H1 (cell line): ENCODE measurements at regions not wholly inside any gene's neighbourhood (a gene's known extent, or its start where the extent isn't known, plus 50 kb on each side); places are given as distances from the start of the nearest gene placed in this dataset.

Source experiments
- CTCF ChIA-PET: fragments of 300-600 bp; sonication (Branson Sonifier 250); formaldehyde crosslinking; loops from one replicate; lab custom pipeline; 2021; ENCODE audit not compliant: partially characterized antibody; lab: Charles Lee
- POLR2A ChIA-PET: fragments of 300-600 bp; sonication (Branson Sonifier 250); formaldehyde crosslinking; loops from one replicate; lab custom pipeline; 2021; ENCODE audit warnings: inconsistent platforms; ENCODE audit not compliant: partially characterized antibody; lab: Charles Lee
- DNase-seq, 2 experiments: peaks; one replicate each; pipeline versions ENCODE4 v3.0.0 to v3.0.0-alpha.2; 2010 to 2022; ENCODE audit warnings: low spot score in 2 of 2, low read depth in 1 of 2, mixed read lengths in 1 of 2
- FAIRE-seq: peaks from 2 replicates; lab custom pipeline; 2011; peaks lifted over from hg19 to GRCh38; lab: Jason Lieb, UNC
- H2AFZ ChIP-seq: 2 replicates; pipeline ENCODE4 v1.8.1; 2012; ENCODE audit warnings: low read length, inconsistent platforms
- H2AK5ac ChIP-seq: 2 replicates; pipeline ENCODE4 v1.6.1; 2013; ENCODE audit warnings: low read depth, low read length
- H2BK120ac ChIP-seq: replicated peaks from 2 replicates; pipeline ENCODE3; 2013; ENCODE audit warnings: low read depth, low read length, inconsistent platforms
- H2BK12ac ChIP-seq: 2 replicates; pipeline ENCODE4 v1.6.1; 2013; ENCODE audit warnings: low read depth, low read length
- H2BK15ac ChIP-seq: 2 replicates; pipeline ENCODE4 v1.6.1; 2013; ENCODE audit warnings: low read length
- H2BK20ac ChIP-seq: 2 replicates; pipeline ENCODE4 v1.6.1; 2013; ENCODE audit warnings: low read length
- H2BK5ac ChIP-seq: 2 replicates; pipeline ENCODE4 v1.6.1; 2013; ENCODE audit warnings: low read depth, low read length
- H3K14ac ChIP-seq: 2 replicates; pipeline ENCODE4 v1.6.1; 2013; ENCODE audit warnings: inconsistent platforms; ENCODE audit not compliant: insufficient read length
- H3K18ac ChIP-seq: 2 replicates; pipeline ENCODE4 v1.6.1; 2013; ENCODE audit warnings: low read length; ENCODE audit errors: extremely low read depth
- H3K23ac ChIP-seq: 2 replicates; pipeline ENCODE4 v1.6.1; 2013; ENCODE audit warnings: inconsistent platforms; ENCODE audit not compliant: insufficient read length
- H3K23me2 ChIP-seq: 2 replicates; pipeline ENCODE4 v1.6.1; 2013; ENCODE audit warnings: low read depth, low read length
- H3K27ac ChIP-seq: 2 replicates; pipeline ENCODE4 v1.6.1; 2011; ENCODE audit warnings: low read depth, low read length, inconsistent platforms
- H3K27me3 ChIP-seq, 4 experiments: replicated peaks in 1 of 4; 1 replicate in 1 of 4; 2 replicates in 3 of 4; pipeline versions ENCODE4 v1.6.1 to v1.8.1; 2011 to 2013; ENCODE audit warnings: low read length in 3 of 4, mild to moderate bottlenecking in 3 of 4, inconsistent platforms in 2 of 4, mixed read lengths in 2 of 4, moderate library complexity in 1 of 4; ENCODE audit not compliant: control insufficient read depth in 3 of 4, insufficient read depth in 3 of 4; ENCODE audit errors: extremely low read depth in 1 of 4
- H3K36me3 ChIP-seq, 4 experiments: 2 replicates each; pipeline versions ENCODE4 v1.6.1 to v1.8.1; 2011 to 2013; ENCODE audit warnings: mild to moderate bottlenecking in 4 of 4, low read length in 3 of 4, moderate library complexity in 2 of 4, control low read depth in 1 of 4, inconsistent platforms in 1 of 4; ENCODE audit not compliant: insufficient read depth in 4 of 4, control insufficient read depth in 2 of 4
- H3K4ac ChIP-seq: replicated peaks from 2 replicates; pipeline ENCODE3; 2013; ENCODE audit warnings: low read length, low read depth, mixed read lengths, inconsistent platforms; ENCODE audit not compliant: insufficient read length
- H3K4me1 ChIP-seq, 4 experiments: replicated peaks in 1 of 4; 1 replicate in 1 of 4; 2 replicates in 3 of 4; pipeline versions ENCODE4 v1.6.1 to v1.8.1; 2011 to 2013; ENCODE audit warnings: low read length in 3 of 4, inconsistent platforms in 2 of 4, mixed read lengths in 1 of 4; ENCODE audit not compliant: insufficient read depth in 4 of 4, control insufficient read depth in 3 of 4
- H3K4me2 ChIP-seq, 2 experiments: 2 replicates each; pipeline versions ENCODE4 v1.6.1 to v1.8.1; 2011 to 2013; ENCODE audit warnings: low read depth in 2 of 2, low read length in 2 of 2, control low read depth in 1 of 2, inconsistent platforms in 1 of 2, mild to moderate bottlenecking in 1 of 2; ENCODE audit not compliant: insufficient read depth in 1 of 2
- H3K4me3 ChIP-seq, 4 experiments: fragments of 200-600, 300-600 bp in 1 of 4; sonication (generic), shearing (Covaris generic), sonication (Bioruptor Twin) in 1 of 4; 2 replicates each; pipeline versions ENCODE4 v1.5.1 to v1.8.1; 2011 to 2016; ENCODE audit warnings: low read length in 4 of 4, low read depth in 3 of 4, control low read depth in 2 of 4, inconsistent platforms in 2 of 4, mild to moderate bottlenecking in 2 of 4, mixed read lengths in 1 of 4, moderate library complexity in 1 of 4; ENCODE audit not compliant: insufficient read depth in 2 of 4; ENCODE audit errors: extremely low read depth in 1 of 4
- H3K56ac ChIP-seq: replicated peaks from 2 replicates; pipeline ENCODE3; 2013; ENCODE audit warnings: low read depth, mild to moderate bottlenecking, mixed read lengths, low read length, inconsistent platforms; ENCODE audit not compliant: insufficient read length
- H3K79me1 ChIP-seq: 2 replicates; pipeline ENCODE4 v1.6.1; 2013; ENCODE audit warnings: low read depth, low read length, control low read depth
- H3K79me2 ChIP-seq, 2 experiments: 2 replicates each; pipeline versions ENCODE4 v1.6.1 to v1.8.1; 2012 to 2013; ENCODE audit warnings: low read length in 2 of 2, mild to moderate bottlenecking in 2 of 2, inconsistent platforms in 1 of 2; ENCODE audit not compliant: insufficient read depth in 2 of 2, control insufficient read depth in 1 of 2
- H3K9ac ChIP-seq, 4 experiments: replicated peaks in 1 of 4; 1 replicate in 1 of 4; 2 replicates in 3 of 4; pipeline versions ENCODE4 v1.6.1 to v1.8.1; 2011 to 2013; ENCODE audit warnings: low read depth in 3 of 4, low read length in 3 of 4, control low read depth in 2 of 4, mild to moderate bottlenecking in 2 of 4, moderate library complexity in 2 of 4, inconsistent platforms in 1 of 4; ENCODE audit errors: extremely low read depth in 1 of 4
- H3K9me3 ChIP-seq, 2 experiments: 2 replicates each; pipeline versions ENCODE4 v1.6.1 to v1.8.1; 2012 to 2013; ENCODE audit warnings: mild to moderate bottlenecking in 2 of 2, moderate library complexity in 2 of 2, control low read depth in 1 of 2, inconsistent platforms in 1 of 2, low read depth in 1 of 2, low read length in 1 of 2, mixed read lengths in 1 of 2; ENCODE audit not compliant: insufficient read depth in 2 of 2
- H4K20me1 ChIP-seq, 2 experiments: replicated peaks in 1 of 2; 2 replicates each; pipeline versions ENCODE3 to v1.8.1; 2011 to 2013; ENCODE audit warnings: inconsistent platforms in 2 of 2, low read length in 2 of 2, mild to moderate bottlenecking in 1 of 2; ENCODE audit not compliant: insufficient read depth in 2 of 2, control insufficient read depth in 1 of 2
- H4K5ac ChIP-seq: 2 replicates; pipeline ENCODE4 v1.6.1; 2013; ENCODE audit warnings: low read length, low read depth, mixed read lengths, inconsistent platforms; ENCODE audit not compliant: insufficient read length
- H4K8ac ChIP-seq: 2 replicates; pipeline ENCODE4 v1.8.0; 2013; ENCODE audit warnings: mild to moderate bottlenecking, moderate library complexity, low read length, inconsistent platforms; ENCODE audit not compliant: insufficient read depth; ENCODE audit errors: extremely low read depth
- H4K91ac ChIP-seq: replicated peaks from 2 replicates; pipeline ENCODE3; 2013; ENCODE audit warnings: low read length, mixed read lengths, inconsistent platforms; ENCODE audit not compliant: insufficient read length
- BACH1 ChIP-seq: IDR thresholded peaks from 2 replicates; pipeline ENCODE4 v1.6.1; 2012; ENCODE audit warnings: low read length, improper control_type of control experiment
- EGR1 ChIP-seq: IDR thresholded peaks from 2 replicates; pipeline ENCODE4 v1.6.1; 2011; ENCODE audit warnings: low read depth, low read length, borderline replicate concordance
- JUN ChIP-seq: IDR thresholded peaks from 2 replicates; pipeline ENCODE4 v1.6.1; 2011; ENCODE audit warnings: low read depth, mild to moderate bottlenecking, improper control_type of control experiment, low read length
- KDM1A ChIP-seq: fragments of 200-600, 300-600 bp; sonication (generic); IDR thresholded peaks from 2 replicates; pipeline ENCODE4 v1.7.1; 2016; ENCODE audit warnings: mild to moderate bottlenecking, low read length, borderline replicate concordance
- SIRT6 ChIP-seq: IDR thresholded peaks from one replicate; pipeline ENCODE4 v1.7.1; 2012; ENCODE audit warnings: low read length, inconsistent platforms
- SIX5 ChIP-seq: IDR thresholded peaks from 2 replicates; pipeline ENCODE4 v1.6.1; 2011; ENCODE audit warnings: mild to moderate bottlenecking, low read depth, low read length
- SP2 ChIP-seq: IDR thresholded peaks from 2 replicates; pipeline ENCODE4 v1.6.1; 2012; ENCODE audit warnings: mild to moderate bottlenecking, low read length, inconsistent platforms
- SP4 ChIP-seq: IDR thresholded peaks from 2 replicates; pipeline ENCODE4 v1.6.1; 2012; ENCODE audit warnings: low read length, inconsistent platforms
- WGBS, 2 experiments: shearing (Covaris generic) in 1 of 2; methylation state at CpG; one replicate each; pipeline versions ENCODE4 v1.1.6 to v1.1.7; 2013 to 2015; ENCODE audit warnings: low lambda C conversion rate in 2 of 2, mixed read lengths in 2 of 2, inconsistent platforms in 1 of 2, low coverage in 1 of 2, missing lambda C conversion rate in 1 of 2; ENCODE audit not compliant: insufficient replicate concordance in 2 of 2, insufficient coverage in 1 of 2, insufficient read length in 1 of 2; ENCODE audit errors: extremely low coverage in 1 of 2, missing lambda C conversion rate in 1 of 2; 5-methylcytosine and 5-hydroxymethylcytosine counted together
- TF ChIP-seq, protein P1 (sequence below): IDR thresholded peaks from 2 replicates; pipeline ENCODE4 v1.6.1; 2012; ENCODE audit warnings: low read length, inconsistent platforms
- TF ChIP-seq, protein P2 (sequence below): IDR thresholded peaks from 2 replicates; pipeline ENCODE4 v1.6.1; 2011; ENCODE audit warnings: low read length, improper control_type of control experiment
- TF ChIP-seq, protein P3 (sequence below): IDR thresholded peaks from 2 replicates; pipeline ENCODE4 v1.6.1; 2012; ENCODE audit warnings: inconsistent platforms

DNA sequence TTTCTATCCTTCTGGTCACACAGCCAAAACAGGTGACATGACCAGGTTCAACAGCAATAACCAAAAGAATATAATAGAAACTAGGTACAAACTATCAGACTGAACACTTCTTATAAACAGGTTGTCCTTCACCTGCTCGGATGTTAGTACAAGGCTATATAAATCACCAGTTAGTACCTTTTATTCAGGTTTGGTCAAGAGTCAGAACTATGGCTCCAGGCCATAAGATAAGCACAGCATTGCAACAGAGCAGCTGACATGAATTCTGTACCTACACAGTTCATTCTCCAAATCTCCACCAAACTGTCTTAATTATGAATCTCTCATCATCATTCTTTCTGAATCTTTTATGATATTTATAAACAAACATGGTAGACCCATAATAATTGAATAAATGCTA, 123.9 kb downstream of the DIO2 start:
- H4K5ac ChIP-seq = no peak overlapping the region
- H3K18ac ChIP-seq = no peak overlapping the region
- ChIA-PET CTCF (no interaction called here), POLR2A (no interaction called here)
- no peak overlapping the region for H3K27ac ChIP-seq
- no peak overlapping the region for H3K4me3 ChIP-seq
- no peak overlapping the region for H2BK20ac ChIP-seq
- no peaks in the 10 kb centered on the region for H4K20me1 ChIP-seq
- 86% methylated on average over 1 of the region's 1 CpG; no CpG with 5 or more reads in 1 of the 2 experiments for WGBS, 2 experiments
- H3K79me2 ChIP-seq = no peaks in the 10 kb centered on the region
- no peak overlapping the region for H2BK15ac ChIP-seq
- no peak for DNase-seq
- no peak for FAIRE-seq
- no peak overlapping the region for H2BK12ac ChIP-seq
- H4K8ac ChIP-seq = no peak overlapping the region
- H3K23me2 ChIP-seq = no peaks in the 10 kb centered on the region
- H3K4me2 ChIP-seq = no peak overlapping the region
- H3K9ac ChIP-seq = no peak overlapping the region
- no peaks in the 10 kb centered on the region for H3K4me1 ChIP-seq
- no peak overlapping the region for H3K56ac ChIP-seq
- H2AFZ ChIP-seq = no peak overlapping the region
- no peak overlapping the region for H3K14ac ChIP-seq
- no peak overlapping the region for H2BK5ac ChIP-seq
- no peak overlapping the region for H2BK120ac ChIP-seq
- no peaks in the 10 kb centered on the region for H3K27me3 ChIP-seq
- no peak overlapping the region for H4K91ac ChIP-seq
- H3K9me3 ChIP-seq = peaks cover 6 to 13% of the 10 kb centered on the region in 2 experiments; a peak in 3 of 4 replicates
- no peak overlapping the region for H3K4ac ChIP-seq
- no peak overlapping the region for H2AK5ac ChIP-seq
- no peaks in the 10 kb centered on the region for H3K79me1 ChIP-seq
- no peak overlapping the region for H3K23ac ChIP-seq
- no peaks in the 10 kb centered on the region for H3K36me3 ChIP-seq
- TF ChIP-seq KDM1A (no peak), SIX5 (no peak), SIRT6 (no peak), SP2 (no peak), EGR1 (no peak), SP4 (no peak), JUN (no peak), BACH1 (no peak)
- TF ChIP-seq, protein P1, sequence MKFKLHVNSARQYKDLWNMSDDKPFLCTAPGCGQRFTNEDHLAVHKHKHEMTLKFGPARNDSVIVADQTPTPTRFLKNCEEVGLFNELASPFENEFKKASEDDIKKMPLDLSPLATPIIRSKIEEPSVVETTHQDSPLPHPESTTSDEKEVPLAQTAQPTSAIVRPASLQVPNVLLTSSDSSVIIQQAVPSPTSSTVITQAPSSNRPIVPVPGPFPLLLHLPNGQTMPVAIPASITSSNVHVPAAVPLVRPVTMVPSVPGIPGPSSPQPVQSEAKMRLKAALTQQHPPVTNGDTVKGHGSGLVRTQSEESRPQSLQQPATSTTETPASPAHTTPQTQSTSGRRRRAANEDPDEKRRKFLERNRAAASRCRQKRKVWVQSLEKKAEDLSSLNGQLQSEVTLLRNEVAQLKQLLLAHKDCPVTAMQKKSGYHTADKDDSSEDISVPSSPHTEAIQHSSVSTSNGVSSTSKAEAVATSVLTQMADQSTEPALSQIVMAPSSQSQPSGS = no peak
- TF ChIP-seq, protein P2, sequence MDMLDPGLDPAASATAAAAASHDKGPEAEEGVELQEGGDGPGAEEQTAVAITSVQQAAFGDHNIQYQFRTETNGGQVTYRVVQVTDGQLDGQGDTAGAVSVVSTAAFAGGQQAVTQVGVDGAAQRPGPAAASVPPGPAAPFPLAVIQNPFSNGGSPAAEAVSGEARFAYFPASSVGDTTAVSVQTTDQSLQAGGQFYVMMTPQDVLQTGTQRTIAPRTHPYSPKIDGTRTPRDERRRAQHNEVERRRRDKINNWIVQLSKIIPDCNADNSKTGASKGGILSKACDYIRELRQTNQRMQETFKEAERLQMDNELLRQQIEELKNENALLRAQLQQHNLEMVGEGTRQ = no peak
- TF ChIP-seq, protein P3, sequence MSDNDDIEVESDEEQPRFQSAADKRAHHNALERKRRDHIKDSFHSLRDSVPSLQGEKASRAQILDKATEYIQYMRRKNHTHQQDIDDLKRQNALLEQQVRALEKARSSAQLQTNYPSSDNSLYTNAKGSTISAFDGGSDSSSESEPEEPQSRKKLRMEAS = no peak
